Neural cell (in vitro differentiated cells): ENCODE measurements at regions not wholly inside any gene's neighbourhood (a gene's known extent, or its start where the extent isn't known, plus 50 kb on each side); places are given as distances from the start of the nearest gene placed in this dataset.

Experiments used
- H2AFZ ChIP-seq: fragments of 200-600, 300-800 bp; sonication (generic), shearing (Covaris generic); 2 replicates; pipeline ENCODE4 v1.6.0; 2014; ENCODE audit warnings: low read depth, mild to moderate bottlenecking, antibody characterized with exemption, low read length, moderate library complexity
- H3F3A ChIP-seq: fragments of 200-600 bp; shearing (Covaris generic); 2 replicates; pipeline ENCODE4 v1.6.1; 2016; ENCODE audit warnings: mild to moderate bottlenecking, moderate library complexity, mixed read lengths, antibody characterized with exemption, low read length; ENCODE audit not compliant: insufficient read depth, poor library complexity, severe bottlenecking
- H3K27ac ChIP-seq: fragments of 200-600, 300-800 bp; sonication (generic), shearing (Covaris generic); 2 replicates; pipeline ENCODE4 v1.5.1; 2014; ENCODE audit warnings: mild to moderate bottlenecking, low read length, moderate library complexity
- H3K27me3 ChIP-seq: fragments of 300-800, 200-600 bp; sonication (generic), shearing (Covaris generic); 2 replicates; pipeline ENCODE4 v1.6.0; 2014; ENCODE audit warnings: mild to moderate bottlenecking, low read depth, low read length, moderate library complexity; ENCODE audit not compliant: insufficient read depth
- H3K36me3 ChIP-seq: fragments of 300-800, 200-600 bp; sonication (generic), shearing (Covaris generic); 2 replicates; pipeline ENCODE4 v1.5.1; 2014; ENCODE audit warnings: mild to moderate bottlenecking, antibody characterized with exemption, low read length, moderate library complexity; ENCODE audit not compliant: insufficient read depth
- H3K4me2 ChIP-seq: fragments of 300-800, 200-600 bp; sonication (generic), shearing (Covaris generic); 2 replicates; pipeline ENCODE4 v1.6.0; 2014; ENCODE audit warnings: mild to moderate bottlenecking, low read length
- H3K4me3 ChIP-seq: fragments of 300-800, 200-600 bp; sonication (generic), shearing (Covaris generic); 2 replicates; pipeline ENCODE4 v1.5.1; 2014; ENCODE audit warnings: mild to moderate bottlenecking, low read length, moderate library complexity
- H3K79me2 ChIP-seq: fragments of 200-600 bp; shearing (Covaris generic); replicated peaks from 2 replicates; pipeline ENCODE4 v1.6.0; 2014; ENCODE audit warnings: mild to moderate bottlenecking, low read length, moderate library complexity; ENCODE audit not compliant: insufficient read depth
- H3K9ac ChIP-seq: fragments of 300-800, 200-600 bp; sonication (generic), shearing (Covaris generic); 2 replicates; pipeline ENCODE4 v1.6.1; 2016; ENCODE audit warnings: mild to moderate bottlenecking, low read length, mixed read lengths
- H3K9me2 ChIP-seq: fragments of 200-600 bp; shearing (Covaris generic); 2 replicates; pipeline ENCODE4 v1.6.1; 2016; ENCODE audit warnings: mild to moderate bottlenecking, low read length, mixed read lengths; ENCODE audit not compliant: insufficient read depth
- H3K9me3 ChIP-seq: fragments of 200-600, 300-800 bp; sonication (generic), shearing (Covaris generic); 2 replicates; pipeline ENCODE4 v1.6.1; 2016; ENCODE audit warnings: mild to moderate bottlenecking, mixed run types, low read length, moderate library complexity, mixed read lengths
- H4K20me1 ChIP-seq: fragments of 200-600 bp; shearing (Covaris generic); 2 replicates; pipeline ENCODE4 v1.6.1; 2016; ENCODE audit warnings: mild to moderate bottlenecking, mixed run types; ENCODE audit not compliant: insufficient read depth
- CTCF ChIP-seq: fragments of 450-650 bp; IDR thresholded peaks from 2 replicates; pipeline ENCODE4 v1.5.1; 2014; ENCODE audit warnings: antibody characterized with exemption, mild to moderate bottlenecking, moderate library complexity; ENCODE audit not compliant: poor library complexity, severe bottlenecking
- EP300 ChIP-seq: fragments of 450-650 bp; conservative IDR thresholded peaks from 2 replicates; pipeline ENCODE4 v1.6.1; 2014; ENCODE audit warnings: antibody characterized with exemption, mild to moderate bottlenecking, moderate library complexity; ENCODE audit not compliant: poor library complexity, severe bottlenecking
- EZH2 ChIP-seq: fragments of 200-600, 300-800 bp; shearing (Covaris generic), sonication (generic); IDR thresholded peaks from 2 replicates; pipeline ENCODE4 v1.6.1; 2014; ENCODE audit warnings: antibody characterized with exemption, low read length, borderline replicate concordance, mild to moderate bottlenecking; ENCODE audit not compliant: insufficient read depth, poor library complexity, severe bottlenecking
- MXI1 ChIP-seq: fragments of 450-650 bp; conservative IDR thresholded peaks from 2 replicates; pipeline ENCODE4 v1.6.1; 2014; ENCODE audit warnings: antibody characterized with exemption, mild to moderate bottlenecking; ENCODE audit not compliant: poor library complexity, severe bottlenecking
- POLR2AphosphoS5 ChIP-seq: IDR thresholded peaks from 2 replicates; pipeline ENCODE4 v1.6.1; 2012
- RAD21 ChIP-seq: fragments of 450-650 bp; conservative IDR thresholded peaks from 2 replicates; pipeline ENCODE4 v1.6.1; 2014; ENCODE audit warnings: antibody characterized with exemption, mild to moderate bottlenecking, moderate library complexity
- REST ChIP-seq: IDR thresholded peaks from 2 replicates; pipeline ENCODE4 v1.6.1; 2012; ENCODE audit warnings: borderline replicate concordance
- SMC3 ChIP-seq: fragments of 450-650 bp; conservative IDR thresholded peaks from 2 replicates; pipeline ENCODE4 v1.6.1; 2014; ENCODE audit warnings: antibody characterized with exemption, mild to moderate bottlenecking, moderate library complexity; ENCODE audit not compliant: poor library complexity
- TAF1 ChIP-seq: IDR thresholded peaks from 2 replicates; pipeline ENCODE4 v1.6.1; 2012; ENCODE audit warnings: low read depth

GRCh38 chr14:76956316-76957090, 72.0 kb downstream of the IRF2BPL start:
- Histone ChIP-seq H3K4me3 (peak overlapping the region; percentile 66), H2AFZ (peak overlapping the region; percentile 60), H3K27ac (peak overlapping the region; percentile 98), H3K36me3 (no peaks in the 10 kb centered on the region), H3K9me2 (no peaks in the 10 kb centered on the region), H3K9me3 (no peaks in the 10 kb centered on the region), H3K27me3 (no peaks in the 10 kb centered on the region), H3K9ac (peak overlapping the region; percentile 89), H3F3A (peaks cover 14% of the 10 kb centered on the region), H4K20me1 (no peaks in the 10 kb centered on the region), H3K79me2 (no peaks in the 10 kb centered on the region), H3K4me2 (peak overlapping the region; percentile 68)
- TF ChIP-seq EZH2 (no peak), SMC3 (peak; percentile 65), EP300 (peak; percentile 86), MXI1 (peak; percentile 62), RAD21 (peak; percentile 65), TAF1 (peak; percentile 31), POLR2AphosphoS5 (peak; percentile 58), REST (no peak), CTCF (peak; percentile 32)

- Histone ChIP-seq H3F3A (peaks cover 14% of the 10 kb centered on the region), H3K9me3 (no peaks in the 10 kb centered on the region), H3K36me3 (no peaks in the 10 kb centered on the region), H3K79me2 (no peaks in the 10 kb centered on the region), H3K4me2 (peak overlapping the region; percentile 68), H4K20me1 (no peaks in the 10 kb centered on the region), H3K9ac (peak overlapping the region; percentile 89), H3K9me2 (no peaks in the 10 kb centered on the region), H2AFZ (peak overlapping the region; percentile 60), H3K27ac (peak overlapping the region; percentile 98), H3K4me3 (peak overlapping the region; percentile 66), H3K27me3 (no peaks in the 10 kb centered on the region)
- TF ChIP-seq MXI1 (no peak), TAF1 (no peak), CTCF (peak; percentile 56), POLR2AphosphoS5 (no peak), REST (no peak), EP300 (peak; percentile 26), EZH2 (no peak), SMC3 (peak; percentile 65), RAD21 (peak; percentile 60)
These were observed 72.8 kb downstream of the IRF2BPL start for GRCh38 chr14:76955575-76956315.
